CD4-positive, alpha-beta T cell (primary cell): ENCODE measurements at regions not wholly inside any gene's neighbourhood (a gene's known extent, or its start where the extent isn't known, plus 50 kb on each side); places are given as distances from the start of the nearest gene placed in this dataset.

Experiments used
- ATAC-seq: fragments of 200-7000 bp; cut with Tn5 transposase; one replicate; pipeline ENCODE4 v1.10.0; 2022; ENCODE audit warnings: mild to moderate bottlenecking; ENCODE audit not compliant: poor library complexity
- CTCF ChIA-PET: fragments of 350-600 bp; sonication (Branson Sonifier 250); formaldehyde crosslinking; loops from one replicate; lab custom pipeline; 2021; ENCODE audit warnings: antibody characterized with exemption, inconsistent platforms; lab: Charles Lee
- POLR2A ChIA-PET: fragments of 350-600 bp; sonication (Branson Sonifier 250); formaldehyde crosslinking; loops from one replicate; lab custom pipeline; 2021; ENCODE audit warnings: antibody characterized with exemption, inconsistent platforms; lab: Charles Lee
- DNase-seq, 14 experiments: peaks; one replicate each; pipeline ENCODE4 v3.0.0-alpha.2; 2013 to 2020; ENCODE audit warnings: mixed read lengths in 2 of 14
- H3K27ac ChIP-seq, 2 donors: one replicate each; pipeline versions ENCODE4 v1.5.1 to v1.7.0; 2013; ENCODE audit warnings: low read length in 2 of 2, low read depth in 1 of 2, mild to moderate bottlenecking in 1 of 2
- H3K27me3 ChIP-seq, 2 experiments: 1 replicate in 1 of 2; 2 replicates in 1 of 2; pipeline versions ENCODE4 v1.6.1 to v1.7.0; 2013; ENCODE audit warnings: low read length in 2 of 2, control low read depth in 1 of 2, mild to moderate bottlenecking in 1 of 2, moderate library complexity in 1 of 2; ENCODE audit not compliant: insufficient read depth in 2 of 2, control insufficient read depth in 1 of 2
- H3K36me3 ChIP-seq: one replicate; pipeline ENCODE4 v1.6.1; 2013; ENCODE audit warnings: low read length, control low read depth; ENCODE audit not compliant: insufficient read depth
- H3K4me1 ChIP-seq: one replicate; pipeline ENCODE4 v1.6.1; 2013; ENCODE audit warnings: low read length, control low read depth; ENCODE audit not compliant: insufficient read depth
- H3K4me3 ChIP-seq: one replicate; pipeline ENCODE4 v1.5.1; 2013; ENCODE audit warnings: mild to moderate bottlenecking, low read length, moderate library complexity
- H3K9me3 ChIP-seq, 2 experiments: 1 replicate in 1 of 2; 2 replicates in 1 of 2; pipeline versions ENCODE4 v1.6.1 to v1.7.0; 2013; ENCODE audit warnings: low read length in 2 of 2, mild to moderate bottlenecking in 2 of 2, control low read depth in 1 of 2, moderate library complexity in 1 of 2; ENCODE audit not compliant: control insufficient read depth in 1 of 2, insufficient read depth in 1 of 2
- H3K27ac Mint-ChIP-seq: one replicate; pipeline ENCODE4 v1.8.0; 2020; ENCODE audit warnings: mixed read lengths
- H3K27me3 Mint-ChIP-seq: one replicate; pipeline ENCODE4 v1.8.0; 2021; ENCODE audit warnings: mixed read lengths
- H3K36me3 Mint-ChIP-seq: one replicate; pipeline ENCODE4 v1.8.0; 2021; ENCODE audit warnings: low read depth, mixed read lengths
- H3K4me1 Mint-ChIP-seq: one replicate; pipeline ENCODE4 v1.8.0; 2021; ENCODE audit warnings: low read depth, mixed read lengths
- H3K4me3 Mint-ChIP-seq: one replicate; pipeline ENCODE4 v1.8.0; 2020; ENCODE audit warnings: mild to moderate bottlenecking, mixed read lengths
- H3K9me3 Mint-ChIP-seq: one replicate; pipeline ENCODE4 v1.8.0; 2020; ENCODE audit warnings: mixed read lengths
- intact Hi-C, 2 experiments: fragments of 100-400 bp; cut with DNase I in 1 of 2; cut with micrococcal nuclease in 1 of 2; formaldehyde crosslinking; loops; one replicate each; pipeline versions ENCODE4 v1.15.1 to v1.9.0; 2023 to 2025; cut with DNase I, micrococcal nuclease
- TF ChIP-seq, protein P1 (sequence below): fragments of 200-600 bp; IDR thresholded peaks from one replicate; pipeline ENCODE4 v1.8.0; 2022; ENCODE audit warnings: antibody characterized with exemption, mild to moderate bottlenecking

DNA sequence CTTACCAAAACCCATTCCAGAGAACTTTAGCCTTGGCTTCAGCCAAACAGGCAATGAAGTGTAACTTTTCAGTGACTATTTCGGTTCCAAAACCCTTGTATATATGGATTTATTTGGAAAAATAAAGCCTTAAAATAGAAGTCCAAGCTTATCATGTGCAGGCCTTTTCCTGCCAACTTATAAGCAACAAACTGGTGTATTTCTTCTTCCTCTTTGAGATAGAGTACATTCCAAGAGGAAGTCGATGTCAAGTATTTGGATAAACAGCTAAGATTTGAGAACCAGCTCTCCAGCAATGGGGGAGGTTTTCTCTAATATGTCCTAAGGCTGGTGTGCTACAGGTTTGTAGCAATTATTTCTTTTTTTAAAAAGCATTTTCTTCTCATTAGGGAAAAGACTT lies 407.8 kb downstream of the DUSP10 start:
- no peaks in the 10 kb centered on the region for H3K36me3 ChIP-seq
- H3K4me1 ChIP-seq, result no peaks in the 10 kb centered on the region
- Mint-ChIP-seq H3K36me3 (no peaks in the 10 kb centered on the region), H3K4me3 (no peak overlapping the region), H3K4me1 (no peaks in the 10 kb centered on the region), H3K27ac (no peak overlapping the region), H3K27me3 (peaks cover 22% of the 10 kb centered on the region), H3K9me3 (peaks cover 5% of the 10 kb centered on the region)
- ChIA-PET POLR2A (no interaction called here), CTCF (no interaction called here)
- H3K9me3 ChIP-seq, result peaks cover 0 to 6% of the 10 kb centered on the region in 2 experiments
- H3K27me3 ChIP-seq, result peaks cover 0 to 7% of the 10 kb centered on the region in 2 experiments
- TF ChIP-seq, protein P1, sequence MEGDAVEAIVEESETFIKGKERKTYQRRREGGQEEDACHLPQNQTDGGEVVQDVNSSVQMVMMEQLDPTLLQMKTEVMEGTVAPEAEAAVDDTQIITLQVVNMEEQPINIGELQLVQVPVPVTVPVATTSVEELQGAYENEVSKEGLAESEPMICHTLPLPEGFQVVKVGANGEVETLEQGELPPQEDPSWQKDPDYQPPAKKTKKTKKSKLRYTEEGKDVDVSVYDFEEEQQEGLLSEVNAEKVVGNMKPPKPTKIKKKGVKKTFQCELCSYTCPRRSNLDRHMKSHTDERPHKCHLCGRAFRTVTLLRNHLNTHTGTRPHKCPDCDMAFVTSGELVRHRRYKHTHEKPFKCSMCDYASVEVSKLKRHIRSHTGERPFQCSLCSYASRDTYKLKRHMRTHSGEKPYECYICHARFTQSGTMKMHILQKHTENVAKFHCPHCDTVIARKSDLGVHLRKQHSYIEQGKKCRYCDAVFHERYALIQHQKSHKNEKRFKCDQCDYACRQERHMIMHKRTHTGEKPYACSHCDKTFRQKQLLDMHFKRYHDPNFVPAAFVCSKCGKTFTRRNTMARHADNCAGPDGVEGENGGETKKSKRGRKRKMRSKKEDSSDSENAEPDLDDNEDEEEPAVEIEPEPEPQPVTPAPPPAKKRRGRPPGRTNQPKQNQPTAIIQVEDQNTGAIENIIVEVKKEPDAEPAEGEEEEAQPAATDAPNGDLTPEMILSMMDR, result no peak
- H3K27ac ChIP-seq, result no peak overlapping the region
- DNase-seq, result no peak
- no peak for ATAC-seq
- H3K4me3 ChIP-seq, result no peak overlapping the region
- intact Hi-C loops, result no loop called here

DNA sequence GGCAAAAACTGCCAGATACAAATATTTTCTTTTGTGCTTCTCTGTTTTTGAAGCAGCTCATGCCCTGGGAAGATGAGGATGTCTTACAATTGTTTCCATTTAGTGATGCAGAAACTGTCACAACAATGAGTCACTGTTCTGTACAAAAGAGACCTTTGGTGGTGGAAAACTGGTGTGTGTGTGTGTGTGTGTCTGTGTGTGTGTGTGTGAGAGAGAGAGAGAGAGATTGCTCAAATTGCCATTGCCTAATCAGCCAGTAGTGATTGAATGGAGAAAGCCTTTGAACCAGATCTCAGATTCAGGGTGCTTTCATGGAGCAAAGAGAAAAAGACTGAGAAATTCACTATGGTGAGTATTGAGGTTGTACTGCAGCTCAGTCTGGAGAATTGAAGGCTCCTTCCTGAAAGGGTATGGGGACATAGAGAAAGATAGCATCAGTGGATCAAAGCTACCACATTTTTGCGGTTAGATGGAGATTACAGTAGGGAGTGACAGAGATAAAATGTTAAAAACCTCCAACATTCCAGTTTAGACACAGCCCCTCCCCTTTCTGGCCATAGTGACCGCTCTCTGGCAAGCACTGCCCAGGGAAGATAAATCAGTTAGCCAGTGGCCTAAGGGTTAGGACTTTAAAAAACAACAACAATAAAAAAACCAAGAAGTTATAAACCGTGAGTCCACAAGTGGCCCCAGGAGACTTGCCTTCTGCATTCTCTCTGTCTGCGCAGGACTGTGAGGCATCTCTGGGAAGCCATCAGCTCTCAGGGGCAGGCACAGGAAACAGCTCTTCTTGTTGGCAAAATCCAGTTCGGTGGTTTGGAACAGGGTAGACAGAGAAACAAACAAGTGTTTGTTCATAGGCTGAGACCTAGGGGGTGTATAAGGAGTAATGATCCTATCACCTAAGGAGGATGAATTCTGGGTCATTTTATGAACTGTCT lies 406.5 kb downstream of the DUSP10 start:
- intact Hi-C loops, result no loop called here
- Mint-ChIP-seq H3K9me3 (peaks cover 5% of the 10 kb centered on the region), H3K36me3 (no peaks in the 10 kb centered on the region), H3K27ac (no peak overlapping the region), H3K27me3 (peaks cover 25% of the 10 kb centered on the region), H3K4me3 (no peak overlapping the region), H3K4me1 (no peaks in the 10 kb centered on the region)
- CTCF ChIA-PET, result interaction anchor here (0.6 kb wide), 1 partner anchor 1602 kb away, joined by 3 read pairs; no protein-coding TSS in a partner anchor
- DNase-seq (no peak), ATAC-seq (no peak)
- Histone ChIP-seq H3K27ac (no peak overlapping the region), H3K4me1 (no peaks in the 10 kb centered on the region), H3K36me3 (no peaks in the 10 kb centered on the region), H3K4me3 (no peak overlapping the region), H3K9me3 (peaks cover 0 to 6% of the 10 kb centered on the region in 2 experiments), H3K27me3 (peaks cover 0 to 7% of the 10 kb centered on the region in 2 experiments)
- TF ChIP-seq, protein P1, result no peak
- POLR2A ChIA-PET, result no interaction called here

DNA sequence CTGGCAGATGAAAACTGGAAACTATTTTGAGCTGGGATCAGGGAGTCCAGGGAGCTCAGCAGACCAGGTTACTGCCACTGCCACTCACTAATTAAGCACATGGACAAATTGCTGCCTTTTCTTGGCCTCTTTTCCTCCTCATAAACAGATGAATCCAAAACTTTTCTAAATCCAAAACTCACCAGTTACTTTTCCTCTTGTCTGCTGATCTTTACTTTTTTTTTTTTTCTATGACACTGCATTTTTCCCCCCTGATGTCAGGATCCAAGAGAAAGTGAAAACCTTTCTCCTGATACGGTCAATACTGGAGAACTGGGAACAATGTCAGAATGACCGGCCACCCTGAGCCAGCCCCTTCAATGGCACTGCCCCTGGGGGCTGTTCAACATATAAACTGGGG lies 405.8 kb downstream of the DUSP10 start:
- Mint-ChIP-seq H3K9me3 (peaks cover 4% of the 10 kb centered on the region), H3K4me1 (no peaks in the 10 kb centered on the region), H3K4me3 (no peak overlapping the region), H3K27me3 (peaks cover 25% of the 10 kb centered on the region), H3K27ac (no peak overlapping the region), H3K36me3 (no peaks in the 10 kb centered on the region)
- Histone ChIP-seq H3K4me3 (no peak overlapping the region), H3K9me3 (peaks cover 0 to 6% of the 10 kb centered on the region in 2 experiments), H3K4me1 (no peaks in the 10 kb centered on the region), H3K36me3 (no peaks in the 10 kb centered on the region), H3K27ac (no peak overlapping the region), H3K27me3 (peaks cover 0 to 7% of the 10 kb centered on the region in 2 experiments)
- ChIA-PET POLR2A (no interaction called here), CTCF (interaction anchor here (0.6 kb wide), 1 partner anchor 1602 kb away, joined by 3 read pairs; no protein-coding TSS in a partner anchor)
- no peak for ATAC-seq
- intact Hi-C loops, result no loop called here
- DNase-seq, result no peak
- TF ChIP-seq, protein P1, result no peak
